PC-3 (cell line): ENCODE measurements at regions not wholly inside any gene's neighbourhood (a gene's known extent, or its start where the extent isn't known, plus 50 kb on each side); places are given as distances from the start of the nearest gene placed in this dataset.

ENCODE experiments used
- ATAC-seq: fragments of 200-7000 bp; cut with Tn5 transposase; 2 replicates; pipeline ENCODE4 v1.9.1; 2020; ENCODE audit warnings: mild to moderate bottlenecking, moderate library complexity
- BruUV-seq: library from RNA; stranded (reverse); fragments of 400-500 nt; replicated peaks from 2 replicates; lab custom pipeline; 2021; lab: Mats Ljungman, UMichigan
- CTCF ChIA-PET: fragments of 300-600 bp; sonication (Branson Sonifier 250); formaldehyde crosslinking; loops from one replicate; lab custom pipeline; 2022; ENCODE audit warnings: antibody characterized with exemption; lab: Charles Lee
- POLR2A ChIA-PET: fragments of 300-600 bp; sonication (Branson Sonifier 250); formaldehyde crosslinking; loops from one replicate; lab custom pipeline; 2022; ENCODE audit warnings: antibody characterized with exemption; ENCODE audit not compliant: unreplicated experiment; lab: Charles Lee
- DNase-seq: peaks from one replicate; pipeline ENCODE4 v3.0.0-alpha.2; 2015
- H2AFZ ChIP-seq: fragments of 300-600 bp; sonication (generic); 2 replicates; pipeline ENCODE4 v1.6.0; 2016; ENCODE audit warnings: antibody characterized with exemption, low read length
- H3F3A ChIP-seq: fragments of 300-600 bp; sonication (generic); one replicate; pipeline ENCODE4 v1.6.0; 2017; ENCODE audit warnings: antibody characterized with exemption, low read length, control low read depth, mild to moderate bottlenecking; ENCODE audit not compliant: unreplicated experiment
- H3K27ac ChIP-seq: fragments of 300-600 bp; sonication (generic); 2 replicates; pipeline ENCODE4 v1.5.1; 2016; ENCODE audit warnings: mild to moderate bottlenecking, low read length
- H3K27me3 ChIP-seq: fragments of 300-600 bp; sonication (generic); 2 replicates; pipeline ENCODE4 v1.6.1; 2016; ENCODE audit warnings: low read length, mixed read lengths
- H3K36me3 ChIP-seq: fragments of 300-600 bp; sonication (generic); 2 replicates; pipeline ENCODE4 v1.6.1; 2016; ENCODE audit warnings: low read depth, mixed run types, low read length, mixed read lengths
- H3K4me1 ChIP-seq: fragments of 300-600 bp; sonication (generic); 2 replicates; pipeline ENCODE4 v1.5.1; 2016; ENCODE audit warnings: low read length; ENCODE audit not compliant: insufficient read depth
- H3K4me2 ChIP-seq: fragments of 300-600 bp; sonication (generic); 2 replicates; pipeline ENCODE4 v1.6.0; 2016; ENCODE audit warnings: low read length
- H3K4me3 ChIP-seq: fragments of 300-600 bp; sonication (generic); 2 replicates; pipeline ENCODE4 v1.5.1; 2016; ENCODE audit warnings: mild to moderate bottlenecking, low read length, mixed read lengths
- H3K79me2 ChIP-seq: fragments of 300-600 bp; sonication (generic); 2 replicates; pipeline ENCODE4 v1.6.1; 2017; ENCODE audit warnings: low read length, mixed read lengths
- H3K9ac ChIP-seq: fragments of 300-600 bp; sonication (generic); 2 replicates; pipeline ENCODE4 v1.6.0; 2016; ENCODE audit warnings: mild to moderate bottlenecking, low read length
- H3K9me2 ChIP-seq: fragments of 300-600 bp; sonication (generic); replicated peaks from 2 replicates; pipeline ENCODE4 v1.6.1; 2016; ENCODE audit warnings: mixed run types, low read length, mixed read lengths
- H3K9me3 ChIP-seq: fragments of 300-600 bp; sonication (generic); 2 replicates; pipeline ENCODE4 v1.6.1; 2016; ENCODE audit warnings: low read length, mixed read lengths
- H4K20me1 ChIP-seq: fragments of 300-600 bp; sonication (generic); 2 replicates; pipeline ENCODE4 v1.6.1; 2016; ENCODE audit warnings: low read length, mixed read lengths
- EZH2 ChIP-seq: fragments of 300-600 bp; sonication (generic); IDR thresholded peaks from one replicate; pipeline ENCODE4 v1.6.1; 2017; ENCODE audit warnings: antibody characterized with exemption, mild to moderate bottlenecking, low read length; ENCODE audit not compliant: unreplicated experiment
- EZH2phosphoT487 ChIP-seq: fragments of 300-600 bp; sonication (generic); IDR thresholded peaks from 2 replicates; pipeline ENCODE4 v1.6.1; 2018; ENCODE audit warnings: mild to moderate bottlenecking, antibody characterized with exemption, low read length, borderline replicate concordance
- intact Hi-C: fragments of 100-400 bp; cut with micrococcal nuclease; formaldehyde crosslinking; loops from 2 replicates; pipeline ENCODE4 v1.9.0; 2023
- TF ChIP-seq, protein P1 (sequence below): fragments of 300-600 bp; sonication (generic); conservative IDR thresholded peaks from 2 replicates; pipeline ENCODE4 v1.5.1; 2017; ENCODE audit warnings: antibody characterized with exemption, low read depth, mild to moderate bottlenecking, low read length

DNA sequence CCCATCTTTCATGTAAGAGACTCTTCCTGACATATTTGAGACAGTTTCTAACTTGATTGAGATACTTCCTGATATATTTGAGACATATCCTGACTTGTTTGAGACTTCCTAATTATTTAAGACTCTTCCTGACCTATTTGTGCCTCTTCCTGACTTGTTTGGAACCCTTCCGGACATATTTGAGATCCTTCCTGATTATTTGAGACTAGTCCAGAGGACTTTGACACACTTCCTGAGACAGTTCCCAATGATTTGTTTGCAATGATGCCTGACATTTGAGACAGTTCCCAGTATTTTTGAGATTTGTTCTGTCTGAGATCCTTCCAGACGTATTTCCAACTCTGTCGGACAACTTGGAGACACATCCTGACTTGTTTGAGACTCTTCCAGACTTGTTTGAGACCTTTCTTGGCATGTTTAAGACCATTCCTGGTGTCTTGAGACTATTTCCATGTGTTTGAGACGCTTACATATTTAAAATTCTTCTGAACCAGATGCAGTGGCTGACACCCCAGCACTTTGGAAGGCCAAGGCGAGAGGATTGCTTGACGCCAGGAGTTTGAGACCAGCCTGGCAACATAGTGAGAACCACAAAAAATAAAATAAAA lies 118.9 kb upstream of the USP9X start:
- BruUV-seq = no TSS peak
- TF ChIP-seq EZH2 (no peak), EZH2phosphoT487 (no peak)
- TF ChIP-seq, protein P1, sequence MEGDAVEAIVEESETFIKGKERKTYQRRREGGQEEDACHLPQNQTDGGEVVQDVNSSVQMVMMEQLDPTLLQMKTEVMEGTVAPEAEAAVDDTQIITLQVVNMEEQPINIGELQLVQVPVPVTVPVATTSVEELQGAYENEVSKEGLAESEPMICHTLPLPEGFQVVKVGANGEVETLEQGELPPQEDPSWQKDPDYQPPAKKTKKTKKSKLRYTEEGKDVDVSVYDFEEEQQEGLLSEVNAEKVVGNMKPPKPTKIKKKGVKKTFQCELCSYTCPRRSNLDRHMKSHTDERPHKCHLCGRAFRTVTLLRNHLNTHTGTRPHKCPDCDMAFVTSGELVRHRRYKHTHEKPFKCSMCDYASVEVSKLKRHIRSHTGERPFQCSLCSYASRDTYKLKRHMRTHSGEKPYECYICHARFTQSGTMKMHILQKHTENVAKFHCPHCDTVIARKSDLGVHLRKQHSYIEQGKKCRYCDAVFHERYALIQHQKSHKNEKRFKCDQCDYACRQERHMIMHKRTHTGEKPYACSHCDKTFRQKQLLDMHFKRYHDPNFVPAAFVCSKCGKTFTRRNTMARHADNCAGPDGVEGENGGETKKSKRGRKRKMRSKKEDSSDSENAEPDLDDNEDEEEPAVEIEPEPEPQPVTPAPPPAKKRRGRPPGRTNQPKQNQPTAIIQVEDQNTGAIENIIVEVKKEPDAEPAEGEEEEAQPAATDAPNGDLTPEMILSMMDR = no peak
- H3K36me3 ChIP-seq = no peaks in the 10 kb centered on the region
- H3K4me1 ChIP-seq = 0 out of 2 replicates have a peak, but pooled peaks cover under 1% of the 10 kb centered on the region
- DNase-seq (no peak), ATAC-seq (no peak)
- no peaks in the 10 kb centered on the region for H3K27me3 ChIP-seq
- H4K20me1 ChIP-seq = no peaks in the 10 kb centered on the region
- ChIA-PET POLR2A (no interaction called here), CTCF (no interaction called here)
- H3K9me3 ChIP-seq = no peaks in the 10 kb centered on the region
- no peak overlapping the region for H3K27ac ChIP-seq
- intact Hi-C loops = no loop called here
- no peak overlapping the region for H3K9ac ChIP-seq
- H3K79me2 ChIP-seq = no peaks in the 10 kb centered on the region
- no peak overlapping the region for H3K4me3 ChIP-seq
- no peak overlapping the region for H2AFZ ChIP-seq
- no peaks in the 10 kb centered on the region for H3K9me2 ChIP-seq
- no peak overlapping the region for H3K4me2 ChIP-seq
- H3F3A ChIP-seq = no peaks in the 10 kb centered on the region

DNA sequence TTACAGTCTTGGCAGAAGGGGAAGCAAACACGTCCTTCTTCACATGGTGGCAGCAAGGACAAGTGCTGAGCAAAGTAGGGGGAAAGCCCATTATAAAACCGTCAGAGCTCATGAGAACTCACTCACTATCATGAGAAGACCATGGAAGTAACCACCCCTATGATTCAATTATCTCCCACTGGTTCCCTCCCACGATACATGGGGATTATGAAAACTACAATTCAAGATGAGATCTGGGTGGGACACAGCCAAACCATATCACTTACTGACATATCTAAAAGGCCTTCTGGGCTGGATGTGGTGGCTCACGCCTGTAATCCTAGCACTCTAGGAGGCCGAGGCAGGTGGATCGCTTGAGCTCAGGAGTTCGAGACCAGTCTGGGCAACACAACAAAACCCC lies 117.1 kb upstream of the USP9X start:
- Histone ChIP-seq H3K79me2 (no peaks in the 10 kb centered on the region), H3K4me2 (no peak overlapping the region), H3K4me3 (no peak overlapping the region), H3F3A (no peaks in the 10 kb centered on the region), H4K20me1 (no peaks in the 10 kb centered on the region), H2AFZ (no peak overlapping the region), H3K27ac (no peak overlapping the region), H3K36me3 (no peaks in the 10 kb centered on the region), H3K9me2 (no peaks in the 10 kb centered on the region), H3K9ac (no peak overlapping the region), H3K9me3 (no peaks in the 10 kb centered on the region), H3K4me1 (0 out of 2 replicates have a peak, but pooled peaks cover 7% of the 10 kb centered on the region), H3K27me3 (no peaks in the 10 kb centered on the region)
- ATAC-seq (no peak), DNase-seq (no peak)
- BruUV-seq = no TSS peak
- TF ChIP-seq, protein P1 = no peak
- TF ChIP-seq EZH2 (no peak), EZH2phosphoT487 (no peak)
- ChIA-PET POLR2A (no interaction called here), CTCF (no interaction called here)
- intact Hi-C loops = no loop called here

DNA sequence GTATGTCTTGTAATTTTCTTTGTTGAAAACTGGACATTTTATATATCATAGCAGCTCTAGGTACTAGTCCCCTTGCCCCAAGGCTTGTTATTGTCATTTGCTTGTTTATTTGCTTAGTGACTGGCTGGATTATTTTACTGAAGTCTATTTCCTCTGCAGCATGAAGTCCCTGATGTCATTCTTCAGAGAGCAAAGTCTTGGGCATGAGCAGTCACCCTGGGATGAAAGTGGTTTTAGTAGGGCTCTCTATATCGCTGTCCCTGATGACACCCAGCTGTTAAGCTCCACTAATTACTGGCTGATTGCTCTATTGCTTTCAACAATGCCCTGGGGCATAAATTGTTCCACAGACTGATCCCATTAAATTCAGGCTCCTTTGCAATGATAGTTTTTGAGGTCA lies 113.5 kb upstream of the USP9X start:
- H3K36me3 ChIP-seq = no peaks in the 10 kb centered on the region
- no TSS peak for BruUV-seq
- no peaks in the 10 kb centered on the region for H4K20me1 ChIP-seq
- H3K9me3 ChIP-seq = no peaks in the 10 kb centered on the region
- no peak overlapping the region for H3K27ac ChIP-seq
- H2AFZ ChIP-seq = no peak overlapping the region
- ChIA-PET CTCF (no interaction called here), POLR2A (no interaction called here)
- H3K4me1 ChIP-seq = peaks cover 7% of the 10 kb centered on the region; the same call in 1 of the 2 replicates
- H3K4me2 ChIP-seq = no peak overlapping the region
- peak; percentile 45; the same call in 1 of the 2 replicates for ATAC-seq
- TF ChIP-seq, protein P1 = no peak
- TF ChIP-seq EZH2 (no peak), EZH2phosphoT487 (no peak)
- H3F3A ChIP-seq = no peaks in the 10 kb centered on the region
- H3K79me2 ChIP-seq = no peaks in the 10 kb centered on the region
- no peak overlapping the region for H3K4me3 ChIP-seq
- intact Hi-C loops = no loop called here
- H3K9me2 ChIP-seq = no peaks in the 10 kb centered on the region
- DNase-seq = peak; percentile 48
- no peaks in the 10 kb centered on the region for H3K27me3 ChIP-seq
- no peak overlapping the region for H3K9ac ChIP-seq
